T-cell (primary cell): ENCODE measurements at regions not wholly inside any gene's neighbourhood (a gene's known extent, or its start where the extent isn't known, plus 50 kb on each side); places are given as distances from the start of the nearest gene placed in this dataset.

Experiments used
- ATAC-seq, 4 experiments: fragments of 200-7000 bp in 3 of 4; fragments of 150-1000 bp in 1 of 4; cut with Tn5 transposase; replicated peaks in 1 of 4; 1 replicate in 3 of 4; 2 replicates in 1 of 4; pipeline ENCODE4 v1.10.0; 2021; ENCODE audit warnings: moderate library complexity in 3 of 4, mild to moderate bottlenecking in 2 of 4, moderate number of reproducible peaks in 1 of 4
- CTCF ChIA-PET, 2 donors: fragments of 300-600 bp; sonication (Branson Sonifier 250); formaldehyde crosslinking; loops; one replicate each; lab custom pipeline; 2022; ENCODE audit warnings: antibody characterized with exemption in 2 of 2; lab: Charles Lee
- POLR2A ChIA-PET, 2 donors: fragments of 300-600 bp; sonication (Branson Sonifier 250); formaldehyde crosslinking; loops; one replicate each; lab custom pipeline; 2022; ENCODE audit warnings: antibody characterized with exemption in 2 of 2; lab: Charles Lee
- DNase-seq, 35 experiments: peaks; one replicate each; pipeline versions ENCODE4 v3.0.0 to v3.0.0-alpha.2; 2013 to 2023
- H3K27ac ChIP-seq: one replicate; pipeline ENCODE4 v1.5.1; 2013; ENCODE audit warnings: low read length
- H3K27me3 ChIP-seq, 2 experiments: replicated peaks in 1 of 2; 1 replicate in 1 of 2; 2 replicates in 1 of 2; pipeline versions ENCODE4 v1.6.1 to v1.7.0; 2013; ENCODE audit warnings: low read length in 1 of 2, mixed read lengths in 1 of 2; ENCODE audit not compliant: control insufficient read depth in 2 of 2, insufficient read depth in 2 of 2; ENCODE audit errors: extremely low read depth in 1 of 2
- H3K36me3 ChIP-seq, 2 donors: 1 replicate in 1 of 2; 2 replicates in 1 of 2; pipeline versions ENCODE4 v1.6.1 to v1.7.0; 2013; ENCODE audit warnings: low read length in 1 of 2; ENCODE audit not compliant: control insufficient read depth in 2 of 2, insufficient read depth in 1 of 2; ENCODE audit errors: extremely low read depth in 1 of 2
- H3K4me1 ChIP-seq, 2 experiments: 1 replicate in 1 of 2; 2 replicates in 1 of 2; pipeline versions ENCODE4 v1.6.1 to v1.7.0; 2013; ENCODE audit warnings: low read length in 2 of 2, mixed read lengths in 1 of 2; ENCODE audit not compliant: insufficient read depth in 2 of 2, control insufficient read depth in 1 of 2; ENCODE audit errors: extremely low read depth in 1 of 2
- H3K4me3 ChIP-seq, 2 donors: 1 replicate in 1 of 2; 2 replicates in 1 of 2; pipeline versions ENCODE4 v1.5.1 to v1.7.0; 2013; ENCODE audit warnings: mild to moderate bottlenecking in 2 of 2, low read length in 1 of 2, moderate library complexity in 1 of 2; ENCODE audit not compliant: control insufficient read depth in 1 of 2; ENCODE audit errors: extremely low read depth in 1 of 2
- H3K9me3 ChIP-seq: 2 replicates; pipeline ENCODE4 v1.7.0; 2013
- H3K27ac Mint-ChIP-seq, 2 donors: one replicate each; pipeline ENCODE4 v1.8.0; 2020 to 2021; ENCODE audit warnings: mild to moderate bottlenecking in 2 of 2, mixed read lengths in 2 of 2
- H3K27me3 Mint-ChIP-seq, 2 donors: one replicate each; pipeline ENCODE4 v1.8.0; 2021 to 2022; ENCODE audit warnings: mixed read lengths in 2 of 2
- H3K36me3 Mint-ChIP-seq: one replicate; pipeline ENCODE4 v1.8.0; 2021; ENCODE audit warnings: mixed read lengths
- H3K4me1 Mint-ChIP-seq, 3 donors: one replicate each; pipeline ENCODE4 v1.8.0; 2020 to 2022; ENCODE audit warnings: mixed read lengths in 3 of 3, mild to moderate bottlenecking in 1 of 3
- H3K4me3 Mint-ChIP-seq, 3 donors: one replicate each; pipeline ENCODE4 v1.8.0; 2020 to 2022; ENCODE audit warnings: mild to moderate bottlenecking in 3 of 3, mixed read lengths in 3 of 3, moderate library complexity in 3 of 3
- H3K9me3 Mint-ChIP-seq, 3 donors: one replicate each; pipeline ENCODE4 v1.8.0; 2020 to 2022; ENCODE audit warnings: mixed read lengths in 3 of 3
- WGBS: methylation state at CpG from one replicate; pipeline ENCODE4 v1.1.5; 2013; ENCODE audit warnings: missing lambda C conversion rate; ENCODE audit not compliant: insufficient coverage; 5-methylcytosine and 5-hydroxymethylcytosine counted together

DNA sequence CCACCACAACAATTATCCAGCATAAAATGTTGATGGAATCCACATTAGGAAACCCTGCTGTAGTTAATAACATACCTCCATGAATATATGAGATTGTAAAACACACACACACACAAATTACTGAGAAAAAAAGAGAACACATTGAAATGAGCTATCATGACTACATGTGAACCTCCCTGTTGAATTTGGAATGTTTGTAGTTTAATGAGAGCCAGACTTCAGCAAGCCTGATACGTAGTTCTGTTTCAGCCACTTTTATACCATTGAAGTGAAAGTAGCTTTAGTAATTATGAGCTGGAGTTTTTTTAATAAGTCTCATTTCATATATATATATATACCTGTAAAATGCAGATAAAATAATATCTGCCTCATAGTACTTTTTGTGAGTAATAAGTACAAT lies 1146.4 kb downstream of the NAALADL2 start:
- no peak for ATAC-seq
- Histone ChIP-seq H3K9me3 (no peaks in the 10 kb centered on the region), H3K27me3 (no peaks in the 10 kb centered on the region), H3K27ac (no peak overlapping the region), H3K4me3 (no peak overlapping the region), H3K36me3 (no peaks in the 10 kb centered on the region), H3K4me1 (no peaks in the 10 kb centered on the region)
- no peak overlapping the region for H3K4me3 Mint-ChIP-seq
- peaks cover 0 to 11% (median 3%) of the 10 kb centered on the region in 3 donors for H3K9me3 Mint-ChIP-seq
- no CpG with 5 or more reads among the region's 1 CpG for WGBS
- ChIA-PET POLR2A (no interaction called here), CTCF (no interaction called here)
- DNase-seq: no peak
- H3K27ac Mint-ChIP-seq: no peak overlapping the region
- H3K4me1 Mint-ChIP-seq: no peaks in the 10 kb centered on the region
- H3K36me3 Mint-ChIP-seq: no peaks in the 10 kb centered on the region
- H3K27me3 Mint-ChIP-seq: no peaks in the 10 kb centered on the region

DNA sequence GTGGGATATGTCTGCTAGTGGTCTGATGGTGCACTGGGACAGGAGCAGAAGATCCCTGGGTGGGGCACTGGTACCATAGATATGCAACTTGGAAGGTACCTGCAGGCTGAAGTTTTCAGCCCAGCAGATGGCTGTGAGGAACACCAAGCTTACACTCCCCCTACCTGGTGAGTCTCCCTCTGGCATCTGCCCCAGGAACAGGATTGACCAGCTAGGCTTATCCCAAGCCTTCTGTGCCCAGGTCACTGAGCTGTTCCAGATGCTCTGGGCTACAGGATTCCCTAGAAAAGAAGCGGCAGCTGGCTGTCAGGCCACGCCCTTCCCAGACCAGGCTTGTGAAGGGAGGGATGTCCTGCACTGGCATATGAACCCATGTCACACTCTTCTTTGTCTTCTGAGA lies 1130.0 kb downstream of the NAALADL2 start:
- H3K27me3 Mint-ChIP-seq: no peaks in the 10 kb centered on the region
- no peak overlapping the region for H3K27ac Mint-ChIP-seq
- POLR2A ChIA-PET: interaction anchor here in 1 of 2 donors (0.5 kb wide), 1 partner anchor 94 kb away, joined by 4 read pairs; no protein-coding TSS in a partner anchor
- no peak overlapping the region for H3K27ac ChIP-seq
- H3K4me1 Mint-ChIP-seq: no peaks in the 10 kb centered on the region
- H3K36me3 Mint-ChIP-seq: no peaks in the 10 kb centered on the region
- H3K36me3 ChIP-seq: no peaks in the 10 kb centered on the region
- H3K9me3 Mint-ChIP-seq: peaks cover 6 to 22% (median 14%) of the 10 kb centered on the region in 3 donors
- 72% methylated on average over 2 of the region's 2 CpGs for WGBS
- no peak overlapping the region for H3K4me3 ChIP-seq
- H3K27me3 ChIP-seq: no peaks in the 10 kb centered on the region
- H3K4me1 ChIP-seq: no peaks in the 10 kb centered on the region
- CTCF ChIA-PET: no interaction called here
- no peak overlapping the region for H3K4me3 Mint-ChIP-seq
- DNase-seq (no peak), ATAC-seq (no peak)
- H3K9me3 ChIP-seq: peaks cover 2% of the 10 kb centered on the region

DNA sequence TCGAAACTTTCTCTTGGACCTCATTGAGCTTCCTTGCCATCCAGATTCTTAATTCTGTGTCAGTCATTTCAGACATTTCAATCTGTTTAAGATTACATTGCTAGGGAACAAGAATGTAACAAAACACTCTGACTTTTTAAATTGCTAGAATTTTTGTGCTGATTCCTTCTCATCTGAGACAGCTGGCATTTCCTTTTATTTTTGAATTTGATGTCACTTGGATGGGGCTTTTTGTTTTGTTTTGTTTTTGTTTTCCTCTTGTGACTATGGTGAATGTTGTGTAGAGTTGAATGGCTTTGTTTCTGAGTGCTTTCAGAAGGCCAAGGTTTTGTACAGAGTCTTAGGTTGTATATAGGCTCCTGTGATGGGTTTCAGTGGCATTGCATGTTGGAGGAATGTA lies 1129.3 kb downstream of the NAALADL2 start:
- Mint-ChIP-seq H3K4me3 (no peak overlapping the region), H3K9me3 (peaks cover 0 to 22% (median 14%) of the 10 kb centered on the region in 3 donors), H3K27me3 (no peaks in the 10 kb centered on the region), H3K27ac (no peak overlapping the region), H3K36me3 (no peaks in the 10 kb centered on the region), H3K4me1 (no peaks in the 10 kb centered on the region)
- no peaks in the 10 kb centered on the region for H3K4me1 ChIP-seq
- DNase-seq (no peak), ATAC-seq (no peak)
- ChIA-PET POLR2A (no interaction called here), CTCF (no interaction called here)
- H3K27ac ChIP-seq: no peak overlapping the region
- H3K9me3 ChIP-seq: peaks cover 2% of the 10 kb centered on the region
- no peaks in the 10 kb centered on the region for H3K36me3 ChIP-seq
- WGBS: no CpG with 5 or more reads among the region's 1 CpG
- H3K4me3 ChIP-seq: no peak overlapping the region
- no peaks in the 10 kb centered on the region for H3K27me3 ChIP-seq

DNA sequence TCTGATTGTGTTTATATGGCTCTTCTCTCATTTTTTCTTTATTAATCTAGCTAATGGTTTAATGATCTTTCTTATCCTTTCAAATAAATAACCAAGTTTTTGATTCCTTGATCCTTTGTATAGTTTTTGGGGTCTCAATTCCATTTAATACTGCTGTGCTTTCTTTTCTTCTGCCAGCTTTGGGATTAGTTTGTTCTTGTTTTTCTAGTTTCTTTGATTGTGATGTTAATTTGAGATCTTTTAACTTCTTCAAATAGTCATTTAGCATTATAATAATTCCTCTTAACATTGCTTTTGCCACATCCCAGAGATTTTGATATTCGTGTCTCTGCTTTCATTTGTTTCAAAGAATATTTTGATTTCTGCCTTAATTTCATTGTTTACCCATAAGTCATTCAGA lies 1126.6 kb downstream of the NAALADL2 start:
- Histone ChIP-seq H3K27me3 (no peaks in the 10 kb centered on the region), H3K4me1 (no peaks in the 10 kb centered on the region), H3K4me3 (no peak overlapping the region), H3K27ac (no peak overlapping the region), H3K9me3 (peaks cover 2% of the 10 kb centered on the region), H3K36me3 (no peaks in the 10 kb centered on the region)
- H3K9me3 Mint-ChIP-seq: peaks cover 0 to 22% (median 14%) of the 10 kb centered on the region in 3 donors
- ATAC-seq (no peak), DNase-seq (no peak)
- WGBS: no CpG with 5 or more reads among the region's 1 CpG
- ChIA-PET CTCF (no interaction called here), POLR2A (no interaction called here)
- no peak overlapping the region for H3K27ac Mint-ChIP-seq
- no peak overlapping the region for H3K4me3 Mint-ChIP-seq
- no peaks in the 10 kb centered on the region for H3K27me3 Mint-ChIP-seq
- H3K4me1 Mint-ChIP-seq: no peaks in the 10 kb centered on the region
- no peaks in the 10 kb centered on the region for H3K36me3 Mint-ChIP-seq

DNA sequence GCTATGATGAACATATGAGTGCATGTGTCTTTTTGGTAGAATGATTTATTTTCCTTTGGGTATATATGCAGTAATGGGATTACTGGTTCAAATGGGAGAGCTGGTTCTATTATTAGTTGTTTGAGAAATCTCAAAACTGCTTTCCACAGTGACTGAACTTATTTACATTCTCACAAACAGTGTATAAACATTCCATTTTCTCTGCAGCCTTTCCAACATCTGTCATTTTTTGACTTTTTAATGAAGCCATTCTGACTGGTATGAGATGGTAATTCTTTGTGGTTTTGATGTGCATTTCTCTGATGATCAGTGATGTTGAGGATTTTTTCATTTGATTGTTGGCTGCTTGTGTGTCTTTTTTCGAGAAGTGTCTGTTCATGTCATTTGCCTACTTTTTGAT lies 1124.2 kb downstream of the NAALADL2 start:
- ChIA-PET POLR2A (no interaction called here), CTCF (no interaction called here)
- no peaks in the 10 kb centered on the region for H3K36me3 Mint-ChIP-seq
- Histone ChIP-seq H3K4me3 (no peak overlapping the region), H3K27me3 (no peaks in the 10 kb centered on the region), H3K4me1 (no peaks in the 10 kb centered on the region), H3K27ac (no peak overlapping the region), H3K36me3 (no peaks in the 10 kb centered on the region), H3K9me3 (peaks cover 2% of the 10 kb centered on the region)
- no peak for DNase-seq
- H3K4me1 Mint-ChIP-seq: no peaks in the 10 kb centered on the region
- WGBS: no CpG with 5 or more reads among the region's 1 CpG
- H3K27ac Mint-ChIP-seq: no peak overlapping the region
- no peaks in the 10 kb centered on the region for H3K27me3 Mint-ChIP-seq
- ATAC-seq: no peak
- no peak overlapping the region for H3K4me3 Mint-ChIP-seq
- peaks cover 4 to 28% (median 14%) of the 10 kb centered on the region in 3 donors for H3K9me3 Mint-ChIP-seq

DNA sequence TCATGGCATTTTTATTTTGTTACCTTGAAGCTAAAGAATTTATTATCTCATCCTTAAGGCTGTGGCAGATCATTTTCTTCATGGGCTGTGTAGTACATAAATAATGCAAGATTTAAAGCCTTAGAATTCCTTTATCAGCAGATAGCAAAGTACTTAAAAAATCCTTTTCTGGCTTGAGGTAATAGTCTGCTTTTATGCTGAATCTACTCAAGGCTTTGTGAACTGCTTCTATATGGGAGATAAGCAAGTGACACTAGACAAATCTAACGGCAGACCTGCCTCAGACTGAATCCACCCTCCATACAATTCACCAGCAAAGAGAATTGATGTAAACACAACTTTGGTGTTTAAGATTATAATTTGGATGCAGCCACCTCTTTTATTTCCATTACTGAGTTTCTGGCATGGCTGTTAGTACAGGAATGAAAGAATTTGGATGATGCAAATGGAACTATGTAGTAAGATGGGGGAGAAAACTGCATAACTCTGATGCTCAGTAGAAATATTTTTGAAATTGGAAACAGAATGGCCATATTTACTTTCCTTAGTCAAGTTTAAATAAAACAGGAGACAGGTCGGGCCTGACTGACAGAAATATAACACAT lies 1121.5 kb downstream of the NAALADL2 start:
- no CpG with 5 or more reads among the region's 2 CpGs for WGBS
- POLR2A ChIA-PET: no interaction called here
- Mint-ChIP-seq H3K27ac (no peak overlapping the region), H3K4me1 (no peaks in the 10 kb centered on the region), H3K36me3 (no peaks in the 10 kb centered on the region), H3K9me3 (peaks cover 10 to 15% (median 14%) of the 10 kb centered on the region in 3 donors), H3K27me3 (no peaks in the 10 kb centered on the region), H3K4me3 (no peak overlapping the region)
- H3K27me3 ChIP-seq: no peaks in the 10 kb centered on the region
- DNase-seq (no peak), ATAC-seq (no peak)
- no peaks in the 10 kb centered on the region for H3K4me1 ChIP-seq
- H3K9me3 ChIP-seq: no peaks in the 10 kb centered on the region
- CTCF ChIA-PET: interaction anchor here in 1 of 2 donors (0.6 kb wide), 1 partner anchor 60 kb away, joined by 4 read pairs; no protein-coding TSS in a partner anchor
- H3K27ac ChIP-seq: no peak overlapping the region
- no peaks in the 10 kb centered on the region for H3K36me3 ChIP-seq
- H3K4me3 ChIP-seq: no peak overlapping the region
